Panc1 (cell line): ENCODE measurements at regions not wholly inside any gene's neighbourhood (a gene's known extent, or its start where the extent isn't known, plus 50 kb on each side); places are given as distances from the start of the nearest gene placed in this dataset.

Source experiments
- ATAC-seq: fragments of 200-7000 bp; cut with Tn5 transposase; 2 replicates; pipeline ENCODE4 v1.9.1; 2020; ENCODE audit warnings: mild to moderate bottlenecking, moderate library complexity
- BruUV-seq: library from RNA; stranded (reverse); fragments of 400-500 nt; replicated peaks from 2 replicates; lab custom pipeline; 2021; lab: Mats Ljungman, UMichigan
- CTCF ChIA-PET: fragments of 300-600 bp; sonication (Branson Sonifier 250); formaldehyde crosslinking; loops from one replicate; lab custom pipeline; 2022; ENCODE audit warnings: antibody characterized with exemption; lab: Charles Lee
- POLR2A ChIA-PET: fragments of 300-600 bp; sonication (Branson Sonifier 250); formaldehyde crosslinking; loops from one replicate; lab custom pipeline; 2022; ENCODE audit warnings: antibody characterized with exemption; lab: Charles Lee
- DNase-seq: peaks from one replicate; pipeline ENCODE4 v3.0.0-alpha.2; 2010; ENCODE audit warnings: low read depth, low spot score
- H3K27ac ChIP-seq: 2 replicates; pipeline ENCODE4 v1.5.1; 2011; ENCODE audit warnings: mild to moderate bottlenecking, low read length, inconsistent platforms
- H3K27me3 ChIP-seq: fragments of 200-500 bp; sonication (Bioruptor generic); 2 replicates; pipeline ENCODE4 v1.6.0; 2014; ENCODE audit warnings: low read length, inconsistent platforms; ENCODE audit not compliant: control insufficient read depth, insufficient read depth
- H3K36me3 ChIP-seq: fragments of 200-500 bp; sonication (Bioruptor generic); 2 replicates; pipeline ENCODE4 v1.5.1; 2014; ENCODE audit warnings: inconsistent platforms, mild to moderate bottlenecking, low read length, moderate library complexity; ENCODE audit not compliant: control insufficient read depth, insufficient read depth
- H3K4me1 ChIP-seq: 2 replicates; pipeline ENCODE4 v1.5.1; 2011; ENCODE audit warnings: inconsistent platforms, mild to moderate bottlenecking, low read length, moderate library complexity; ENCODE audit not compliant: control insufficient read depth, insufficient read depth
- H3K4me3 ChIP-seq, 2 experiments: 2 replicates each; pipeline ENCODE4 v1.5.1; 2011 to 2012; ENCODE audit warnings: low read depth in 2 of 2, low read length in 2 of 2, mild to moderate bottlenecking in 2 of 2, inconsistent platforms in 1 of 2, moderate library complexity in 1 of 2
- H3K9me3 ChIP-seq: fragments of 200-500 bp; sonication (Bioruptor generic); 2 replicates; pipeline ENCODE4 v1.5.1; 2014; ENCODE audit warnings: low read depth, mild to moderate bottlenecking, inconsistent platforms, low read length, moderate library complexity; ENCODE audit not compliant: control insufficient read depth, insufficient read depth
- POLR2AphosphoS5 ChIP-seq: IDR thresholded peaks from 2 replicates; pipeline ENCODE4 v1.6.1; 2012; ENCODE audit warnings: mild to moderate bottlenecking, low read depth, low read length, moderate library complexity
- REST ChIP-seq, 2 experiments: IDR thresholded peaks; 2 replicates each; pipeline ENCODE4 v1.6.1; 2011 to 2012; ENCODE audit warnings: low read depth in 2 of 2, control low read depth in 1 of 2, low read length in 1 of 2, mild to moderate bottlenecking in 1 of 2, moderate library complexity in 1 of 2; ENCODE audit not compliant: insufficient read depth in 1 of 2
- SIN3A ChIP-seq: IDR thresholded peaks from 2 replicates; pipeline ENCODE4 v1.6.1; 2012; ENCODE audit warnings: low read depth, mild to moderate bottlenecking, low read length, moderate library complexity, borderline replicate concordance; ENCODE audit not compliant: insufficient read depth
- TCF7L2 ChIP-seq: IDR thresholded peaks from 2 replicates; pipeline ENCODE4 v1.6.1; 2011; ENCODE audit warnings: mild to moderate bottlenecking, low read depth, low read length, inconsistent platforms
- in situ Hi-C: cut with HindIII; loops from 2 replicates; pipeline ENCODE4 v1.10.0; 2016; ENCODE audit warnings: low sequenced_read_pairs, low pct_unique_long_range_greater_than_20kb
- intact Hi-C: fragments of 100-400 bp; cut with micrococcal nuclease; formaldehyde crosslinking; loops from one replicate; pipeline ENCODE4 v1.10.0; 2022; ENCODE audit not compliant: unreplicated experiment
- TF ChIP-seq, protein P1 (sequence below): fragments of 450-650 bp; IDR thresholded peaks from 2 replicates; pipeline ENCODE4 v1.5.1; 2017; ENCODE audit warnings: mild to moderate bottlenecking

DNA sequence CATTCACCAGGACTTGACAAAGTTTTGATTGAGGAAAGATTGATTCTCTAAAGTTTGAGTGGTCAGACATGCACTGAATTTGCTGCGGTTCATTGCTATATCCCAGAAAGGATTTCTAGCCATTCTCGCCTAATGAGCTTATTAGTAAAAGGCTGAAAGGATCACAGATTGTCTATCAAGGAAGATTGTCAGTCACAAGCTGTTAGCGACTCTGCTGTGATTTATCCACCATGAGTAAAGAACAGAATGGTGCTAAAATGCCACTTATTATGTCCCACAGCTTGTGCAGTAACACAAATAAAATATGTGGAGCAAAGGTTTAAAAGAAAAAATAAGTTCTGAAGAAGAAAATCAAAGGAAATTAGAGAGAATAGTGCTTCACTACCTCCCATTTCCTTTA, 701.2 kb upstream of the CDH7 start:
- no peaks in the 10 kb centered on the region for H3K36me3 ChIP-seq
- intact Hi-C loops (no loop called here), in situ Hi-C loops (no loop called here)
- no peak overlapping the region for H3K27ac ChIP-seq
- BruUV-seq, result no TSS peak
- ATAC-seq, result no peak
- no peaks in the 10 kb centered on the region for H3K27me3 ChIP-seq
- no peaks in the 10 kb centered on the region for H3K9me3 ChIP-seq
- no peak for DNase-seq
- H3K4me1 ChIP-seq, result no peaks in the 10 kb centered on the region
- H3K4me3 ChIP-seq, result no peak overlapping the region
- no peak for TF ChIP-seq POLR2AphosphoS5
- TF ChIP-seq, protein P1, sequence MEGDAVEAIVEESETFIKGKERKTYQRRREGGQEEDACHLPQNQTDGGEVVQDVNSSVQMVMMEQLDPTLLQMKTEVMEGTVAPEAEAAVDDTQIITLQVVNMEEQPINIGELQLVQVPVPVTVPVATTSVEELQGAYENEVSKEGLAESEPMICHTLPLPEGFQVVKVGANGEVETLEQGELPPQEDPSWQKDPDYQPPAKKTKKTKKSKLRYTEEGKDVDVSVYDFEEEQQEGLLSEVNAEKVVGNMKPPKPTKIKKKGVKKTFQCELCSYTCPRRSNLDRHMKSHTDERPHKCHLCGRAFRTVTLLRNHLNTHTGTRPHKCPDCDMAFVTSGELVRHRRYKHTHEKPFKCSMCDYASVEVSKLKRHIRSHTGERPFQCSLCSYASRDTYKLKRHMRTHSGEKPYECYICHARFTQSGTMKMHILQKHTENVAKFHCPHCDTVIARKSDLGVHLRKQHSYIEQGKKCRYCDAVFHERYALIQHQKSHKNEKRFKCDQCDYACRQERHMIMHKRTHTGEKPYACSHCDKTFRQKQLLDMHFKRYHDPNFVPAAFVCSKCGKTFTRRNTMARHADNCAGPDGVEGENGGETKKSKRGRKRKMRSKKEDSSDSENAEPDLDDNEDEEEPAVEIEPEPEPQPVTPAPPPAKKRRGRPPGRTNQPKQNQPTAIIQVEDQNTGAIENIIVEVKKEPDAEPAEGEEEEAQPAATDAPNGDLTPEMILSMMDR, result no peak
- no peak for TF ChIP-seq TCF7L2
- TF ChIP-seq SIN3A, result no peak
- no peak for TF ChIP-seq REST (IDR thresholded peaks at IDR 0.05; ENCODE audit: insufficient read depth in 1 of 2, low read depth in 2 of 2, low read length in 1 of 2)
- ChIA-PET POLR2A (no interaction called here), CTCF (no interaction called here)

DNA sequence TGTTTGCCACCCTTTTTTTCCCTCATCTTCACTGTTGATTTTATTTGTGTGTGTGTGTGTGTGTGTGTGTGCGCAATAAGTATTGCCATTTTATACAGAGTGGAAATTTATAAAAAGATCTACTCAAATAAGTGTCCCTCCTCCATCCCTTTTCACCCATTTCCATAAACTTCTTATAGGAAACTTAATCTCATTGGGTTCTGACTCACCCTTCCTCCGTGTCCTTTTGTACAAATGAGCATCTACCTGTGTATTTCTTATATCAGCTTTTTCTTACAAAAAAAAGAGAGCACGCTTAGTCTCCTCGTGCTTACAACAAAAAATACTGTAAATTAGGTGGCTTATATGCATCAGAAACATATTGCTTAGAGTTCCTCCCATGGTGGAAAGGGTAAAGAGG, 711.2 kb upstream of the CDH7 start:
- POLR2A ChIA-PET, result no interaction called here
- ATAC-seq (no peak), DNase-seq (no peak)
- in situ Hi-C loops, result no loop called here
- intact Hi-C loops, result no loop called here
- Histone ChIP-seq H3K36me3 (no peaks in the 10 kb centered on the region), H3K27ac (no peak overlapping the region), H3K4me3 (no peak overlapping the region), H3K9me3 (no peaks in the 10 kb centered on the region), H3K4me1 (no peaks in the 10 kb centered on the region), H3K27me3 (no peaks in the 10 kb centered on the region)
- CTCF ChIA-PET, result no interaction called here
- TF ChIP-seq POLR2AphosphoS5, result no peak
- no peak for TF ChIP-seq REST (IDR thresholded peaks at IDR 0.05; ENCODE audit: insufficient read depth in 1 of 2, low read depth in 2 of 2, low read length in 1 of 2)
- TF ChIP-seq TCF7L2, result no peak
- TF ChIP-seq, protein P1, result no peak
- TF ChIP-seq SIN3A, result no peak
- BruUV-seq, result no TSS peak
